ENCODE measurements at regions not wholly inside any gene's neighbourhood (a gene's known extent, or its start where the extent isn't known, plus 50 kb on each side); places are given as distances from the start of the nearest gene placed in this dataset.

DNA sequence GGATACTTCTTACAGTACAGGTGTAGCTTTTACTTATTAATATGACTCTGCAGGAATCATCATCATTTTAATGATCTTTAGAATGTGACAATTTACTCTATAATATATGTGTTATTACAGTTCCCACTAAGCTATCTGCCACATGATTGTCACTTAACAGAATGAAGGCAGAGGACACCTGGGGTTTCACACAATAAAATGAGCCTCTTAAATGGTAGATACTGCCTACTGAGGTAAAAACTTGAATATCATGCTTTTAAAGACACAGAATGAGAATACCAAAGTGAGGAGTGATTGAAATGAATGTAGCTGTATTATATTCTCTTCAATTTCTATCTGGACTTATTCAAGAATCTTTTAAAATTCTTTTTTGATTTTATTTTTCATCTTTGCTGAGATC, 1255.3 kb upstream of the LRRN3 start:
- TF ChIP-seq, protein P1, sequence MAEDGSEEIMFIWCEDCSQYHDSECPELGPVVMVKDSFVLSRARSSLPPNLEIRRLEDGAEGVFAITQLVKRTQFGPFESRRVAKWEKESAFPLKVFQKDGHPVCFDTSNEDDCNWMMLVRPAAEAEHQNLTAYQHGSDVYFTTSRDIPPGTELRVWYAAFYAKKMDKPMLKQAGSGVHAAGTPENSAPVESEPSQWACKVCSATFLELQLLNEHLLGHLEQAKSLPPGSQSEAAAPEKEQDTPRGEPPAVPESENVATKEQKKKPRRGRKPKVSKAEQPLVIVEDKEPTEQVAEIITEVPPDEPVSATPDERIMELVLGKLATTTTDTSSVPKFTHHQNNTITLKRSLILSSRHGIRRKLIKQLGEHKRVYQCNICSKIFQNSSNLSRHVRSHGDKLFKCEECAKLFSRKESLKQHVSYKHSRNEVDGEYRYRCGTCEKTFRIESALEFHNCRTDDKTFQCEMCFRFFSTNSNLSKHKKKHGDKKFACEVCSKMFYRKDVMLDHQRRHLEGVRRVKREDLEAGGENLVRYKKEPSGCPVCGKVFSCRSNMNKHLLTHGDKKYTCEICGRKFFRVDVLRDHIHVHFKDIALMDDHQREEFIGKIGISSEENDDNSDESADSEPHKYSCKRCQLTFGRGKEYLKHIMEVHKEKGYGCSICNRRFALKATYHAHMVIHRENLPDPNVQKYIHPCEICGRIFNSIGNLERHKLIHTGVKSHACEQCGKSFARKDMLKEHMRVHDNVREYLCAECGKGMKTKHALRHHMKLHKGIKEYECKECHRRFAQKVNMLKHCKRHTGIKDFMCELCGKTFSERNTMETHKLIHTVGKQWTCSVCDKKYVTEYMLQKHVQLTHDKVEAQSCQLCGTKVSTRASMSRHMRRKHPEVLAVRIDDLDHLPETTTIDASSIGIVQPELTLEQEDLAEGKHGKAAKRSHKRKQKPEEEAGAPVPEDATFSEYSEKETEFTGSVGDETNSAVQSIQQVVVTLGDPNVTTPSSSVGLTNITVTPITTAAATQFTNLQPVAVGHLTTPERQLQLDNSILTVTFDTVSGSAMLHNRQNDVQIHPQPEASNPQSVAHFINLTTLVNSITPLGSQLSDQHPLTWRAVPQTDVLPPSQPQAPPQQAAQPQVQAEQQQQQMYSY (CRISPR knock-in tag; IDR thresholded peaks at IDR 0.05), result no peak
- TF ChIP-seq YBX1 (IDR thresholded peaks at IDR 0.05) (no peak), POLR2A (IDR thresholded peaks at IDR 0.05; ENCODE audit: low read depth, low read length) (no peak), SUZ12 (IDR thresholded peaks at IDR 0.05; ENCODE audit: unreplicated experiment) (no peak), POLR2AphosphoS5 (IDR thresholded peaks at IDR 0.05; ENCODE audit: low read length) (no peak), SIN3A (IDR thresholded peaks at IDR 0.05; ENCODE audit: low read depth, low read length) (no peak), CBX3 (IDR thresholded peaks at IDR 0.05; ENCODE audit: borderline replicate concordance, low read depth) (no peak), EZH2 (IDR thresholded peaks at IDR 0.05; ENCODE audit: borderline replicate concordance, control insufficient read depth, low read depth, low read length) (no peak), SREBF2 (IDR thresholded peaks at IDR 0.05; ENCODE audit: low read length) (no peak), SMC3 (IDR thresholded peaks at IDR 0.05; ENCODE audit: borderline replicate concordance, low read length) (no peak), DPF2 (IDR thresholded peaks at IDR 0.05) (no peak), ATF7 (IDR thresholded peaks at IDR 0.05; ENCODE audit: low read depth) (no peak)
- TF ChIP-seq, protein P2, sequence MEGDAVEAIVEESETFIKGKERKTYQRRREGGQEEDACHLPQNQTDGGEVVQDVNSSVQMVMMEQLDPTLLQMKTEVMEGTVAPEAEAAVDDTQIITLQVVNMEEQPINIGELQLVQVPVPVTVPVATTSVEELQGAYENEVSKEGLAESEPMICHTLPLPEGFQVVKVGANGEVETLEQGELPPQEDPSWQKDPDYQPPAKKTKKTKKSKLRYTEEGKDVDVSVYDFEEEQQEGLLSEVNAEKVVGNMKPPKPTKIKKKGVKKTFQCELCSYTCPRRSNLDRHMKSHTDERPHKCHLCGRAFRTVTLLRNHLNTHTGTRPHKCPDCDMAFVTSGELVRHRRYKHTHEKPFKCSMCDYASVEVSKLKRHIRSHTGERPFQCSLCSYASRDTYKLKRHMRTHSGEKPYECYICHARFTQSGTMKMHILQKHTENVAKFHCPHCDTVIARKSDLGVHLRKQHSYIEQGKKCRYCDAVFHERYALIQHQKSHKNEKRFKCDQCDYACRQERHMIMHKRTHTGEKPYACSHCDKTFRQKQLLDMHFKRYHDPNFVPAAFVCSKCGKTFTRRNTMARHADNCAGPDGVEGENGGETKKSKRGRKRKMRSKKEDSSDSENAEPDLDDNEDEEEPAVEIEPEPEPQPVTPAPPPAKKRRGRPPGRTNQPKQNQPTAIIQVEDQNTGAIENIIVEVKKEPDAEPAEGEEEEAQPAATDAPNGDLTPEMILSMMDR (IDR thresholded peaks at IDR 0.05 in 2 of 3, conservative IDR thresholded peaks at IDR 0.05 in 1 of 3; ENCODE audit: control insufficient read depth in 2 of 3, extremely low read depth in 1 of 3, insufficient read depth in 1 of 3, low read depth in 3 of 3, low read length in 3 of 3), result no peak
- TF ChIP-seq, protein P3, sequence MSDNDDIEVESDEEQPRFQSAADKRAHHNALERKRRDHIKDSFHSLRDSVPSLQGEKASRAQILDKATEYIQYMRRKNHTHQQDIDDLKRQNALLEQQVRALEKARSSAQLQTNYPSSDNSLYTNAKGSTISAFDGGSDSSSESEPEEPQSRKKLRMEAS (IDR thresholded peaks at IDR 0.05; ENCODE audit: low read depth, low read length), result no peak
